ENCODE measurements at regions not wholly inside any gene's neighbourhood (a gene's known extent, or its start where the extent isn't known, plus 50 kb on each side); places are given as distances from the start of the nearest gene placed in this dataset.

DNA sequence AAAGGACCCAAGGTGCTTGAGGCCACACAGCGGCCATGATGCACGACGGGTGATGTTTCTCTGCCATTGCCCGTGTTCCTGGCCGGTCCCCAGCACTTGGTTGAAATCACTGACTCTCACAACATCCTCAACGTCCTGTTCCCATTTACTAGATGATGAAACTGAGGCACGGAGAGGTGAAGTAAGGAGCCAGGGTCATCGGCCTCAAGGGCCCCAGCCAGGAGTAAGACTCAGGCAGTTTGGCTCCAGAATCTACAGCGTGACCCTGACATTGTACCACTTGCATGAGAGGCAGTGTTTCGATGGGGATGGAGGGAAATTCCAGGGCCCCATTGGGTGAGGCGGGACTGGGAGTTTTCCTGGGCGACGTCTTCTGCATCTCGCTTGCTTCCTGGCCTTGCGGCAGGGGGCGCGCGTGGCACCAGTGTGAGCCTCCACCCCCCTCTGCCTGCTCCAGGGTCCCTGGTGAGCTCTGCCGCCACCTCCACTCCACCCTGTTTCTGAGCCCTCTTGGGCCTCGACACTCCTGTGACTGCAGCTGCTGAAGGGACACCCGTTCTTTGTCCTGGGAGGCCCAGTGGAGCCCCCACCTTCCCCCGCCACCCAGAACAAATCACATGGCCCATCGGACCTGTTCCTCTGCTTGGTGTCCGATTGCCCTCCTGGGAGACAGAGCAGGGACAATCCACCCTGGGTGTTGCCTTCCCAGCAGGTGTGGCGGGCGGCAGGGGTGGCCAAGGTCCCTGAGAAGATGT is 133.0 kb upstream of the GSE1 start:
- no peak for DNase-seq
- intact Hi-C loops (cut with DNase I), result no loop called here
- ATAC-seq (ENCODE audit: poor library complexity), result peak; percentile 38

DNA sequence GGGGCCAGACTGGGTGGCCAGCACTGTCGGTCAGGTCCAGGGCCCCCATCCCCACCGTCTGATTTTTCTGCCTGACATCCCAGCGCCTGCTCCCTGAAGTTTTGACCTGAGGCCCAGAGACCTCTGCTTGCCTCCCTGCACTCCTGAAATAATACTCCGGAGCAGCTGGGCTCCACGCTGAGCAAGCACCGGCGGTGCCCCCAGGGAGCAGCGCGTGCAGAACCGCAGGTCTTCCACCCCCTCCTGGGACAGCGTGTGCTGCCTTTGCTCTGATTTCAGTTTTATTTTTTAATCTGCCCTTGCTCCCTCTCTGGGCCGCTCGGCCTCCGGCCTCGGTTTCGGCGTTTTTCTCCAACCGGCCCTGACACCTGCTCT is 132.4 kb upstream of the GSE1 start:
- ATAC-seq (ENCODE audit: poor library complexity) (peak; percentile 12), DNase-seq (no peak)
- intact Hi-C loops (cut with DNase I), result no loop called here

DNA sequence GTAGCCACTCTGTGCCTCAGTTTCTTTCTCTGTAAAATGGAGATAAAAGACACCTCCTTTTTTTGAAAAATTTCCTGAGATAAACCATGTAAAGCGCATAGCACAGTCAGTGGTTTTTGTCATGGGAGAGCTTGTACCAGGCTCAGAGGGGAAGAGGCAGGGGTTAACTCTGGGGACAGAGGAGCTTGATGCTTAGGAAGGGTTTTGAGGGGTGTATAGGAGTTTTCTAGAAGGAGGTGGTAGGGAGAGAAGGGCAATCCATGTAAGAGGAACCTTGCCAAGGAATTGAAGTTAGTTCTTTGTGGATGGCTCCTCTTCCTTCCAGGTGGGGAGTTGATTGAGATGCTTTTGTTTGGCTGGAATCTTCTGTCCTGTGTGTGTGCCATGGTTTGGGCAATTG is 131.9 kb upstream of the GSE1 start:
- ATAC-seq (ENCODE audit: poor library complexity) (no peak), DNase-seq (no peak)
- intact Hi-C loops (cut with DNase I), result no loop called here

DNA sequence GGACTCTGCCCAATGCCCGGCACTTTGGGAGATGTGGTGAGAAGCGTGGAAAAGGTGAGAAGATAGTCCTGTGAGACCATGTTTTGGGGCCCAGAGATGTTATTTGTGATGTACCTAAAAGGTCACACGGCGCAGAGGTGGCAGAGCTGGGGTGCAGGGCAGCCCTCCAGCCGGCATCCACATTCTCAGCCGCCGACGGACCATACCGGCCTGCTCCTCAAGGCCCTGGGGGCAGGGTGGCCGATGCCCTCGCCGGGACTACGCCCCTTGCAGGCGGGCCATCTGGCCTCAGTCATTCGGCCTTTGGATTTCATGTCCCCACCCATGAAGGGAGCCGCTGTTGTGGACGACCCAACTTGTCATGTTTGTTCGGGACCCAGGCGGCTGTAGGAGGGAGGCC is 131.4 kb upstream of the GSE1 start:
- no peak for ATAC-seq (ENCODE audit: poor library complexity)
- no peak for DNase-seq
- intact Hi-C loops (cut with DNase I), result no loop called here

DNA sequence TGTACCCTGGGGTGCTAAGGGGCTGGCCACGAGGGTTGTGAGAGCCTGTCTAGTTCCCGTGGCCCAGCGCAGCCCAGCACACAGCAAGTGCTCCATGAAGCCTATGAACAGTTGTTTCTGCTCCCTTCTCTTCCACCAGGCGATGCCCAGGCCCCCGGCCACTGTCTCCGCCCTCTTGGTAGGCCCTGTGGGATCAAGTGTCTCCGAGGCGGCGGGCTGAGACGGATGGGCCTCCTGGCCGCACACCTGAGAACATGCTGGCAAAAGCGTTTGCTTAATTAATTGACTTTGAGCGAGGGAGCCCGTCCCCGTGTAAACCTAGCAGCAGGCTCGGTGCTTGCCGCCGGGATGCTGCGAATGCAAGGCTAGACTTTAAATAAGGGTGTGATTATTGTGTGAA is 129.7 kb upstream of the GSE1 start:
- intact Hi-C loops (cut with DNase I), result no loop called here
- no peak for DNase-seq
- no peak for ATAC-seq (ENCODE audit: poor library complexity)

DNA sequence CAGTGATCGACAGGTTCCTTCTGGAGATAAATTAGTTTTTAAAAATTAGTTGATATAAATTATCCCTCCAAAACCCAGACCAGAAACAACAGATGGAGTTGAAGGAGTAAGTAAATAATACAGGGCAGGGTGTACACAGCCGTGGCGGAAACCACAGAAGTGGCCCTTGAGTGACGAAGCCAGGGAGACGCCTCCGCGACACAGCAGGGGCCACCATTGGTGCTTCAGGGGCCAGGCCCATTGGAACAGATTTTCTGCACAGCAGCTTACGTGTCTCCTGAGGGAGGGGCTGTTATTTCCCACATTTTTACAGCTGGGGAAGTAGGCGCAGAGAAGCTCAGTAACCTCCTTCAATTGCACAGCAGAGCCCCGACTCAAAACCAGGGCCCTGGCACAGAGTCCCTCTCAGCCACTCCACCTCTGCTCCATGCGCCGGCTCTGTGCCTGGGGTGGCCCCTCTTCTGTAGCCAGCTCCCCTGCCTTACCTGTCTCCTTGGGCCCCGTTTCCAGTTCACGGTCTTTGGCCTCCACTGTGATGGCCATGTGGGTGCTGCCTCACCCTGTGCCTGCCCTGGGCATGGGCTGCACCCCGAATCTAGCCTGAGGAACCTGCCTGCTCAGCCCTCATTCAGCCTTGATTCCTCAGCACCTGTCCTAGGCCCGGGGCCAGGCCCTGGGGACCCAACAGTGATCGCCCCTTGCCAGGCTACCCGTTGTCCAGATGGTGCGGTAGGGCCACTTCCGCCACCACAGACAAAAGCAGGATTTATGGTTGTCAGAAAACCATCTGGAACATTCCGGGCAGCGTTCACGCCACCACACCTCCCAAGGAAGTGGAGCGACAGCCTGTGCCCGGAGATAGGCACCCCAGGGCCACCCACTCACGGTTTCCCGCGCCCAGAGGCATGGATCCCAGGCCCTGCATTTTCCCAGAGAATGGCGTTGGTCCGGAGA is 128.5 kb upstream of the GSE1 start:
- no peak for DNase-seq

DNA sequence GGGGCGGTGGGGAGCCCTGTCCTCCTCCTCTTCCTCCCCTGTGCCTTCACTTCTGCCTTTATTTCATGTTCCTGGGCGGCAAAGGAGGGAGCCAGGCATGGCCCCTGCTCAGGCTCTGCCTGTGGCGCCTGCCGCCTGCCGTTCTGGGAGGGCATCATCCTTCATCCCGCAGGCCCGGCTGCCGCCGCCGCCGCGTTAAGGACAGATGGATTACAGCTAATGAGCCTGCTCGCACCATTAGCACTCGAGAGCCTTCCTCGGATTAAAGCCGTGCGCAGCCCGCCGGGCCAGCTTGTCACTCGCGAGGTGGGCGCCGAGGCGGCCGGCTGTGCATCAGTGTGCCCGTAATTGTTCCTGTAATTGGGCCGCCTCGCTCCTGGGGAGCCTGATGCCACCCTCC is 127.7 kb upstream of the GSE1 start:
- intact Hi-C loops (cut with DNase I), result no loop called here
- ATAC-seq (ENCODE audit: poor library complexity), result no peak
- DNase-seq, result no peak

More for the DNA sequence above, 128.5 kb upstream of the GSE1 start:
- no peak for ATAC-seq (ENCODE audit: poor library complexity)
- intact Hi-C loops (cut with DNase I), result no loop called here

DNA sequence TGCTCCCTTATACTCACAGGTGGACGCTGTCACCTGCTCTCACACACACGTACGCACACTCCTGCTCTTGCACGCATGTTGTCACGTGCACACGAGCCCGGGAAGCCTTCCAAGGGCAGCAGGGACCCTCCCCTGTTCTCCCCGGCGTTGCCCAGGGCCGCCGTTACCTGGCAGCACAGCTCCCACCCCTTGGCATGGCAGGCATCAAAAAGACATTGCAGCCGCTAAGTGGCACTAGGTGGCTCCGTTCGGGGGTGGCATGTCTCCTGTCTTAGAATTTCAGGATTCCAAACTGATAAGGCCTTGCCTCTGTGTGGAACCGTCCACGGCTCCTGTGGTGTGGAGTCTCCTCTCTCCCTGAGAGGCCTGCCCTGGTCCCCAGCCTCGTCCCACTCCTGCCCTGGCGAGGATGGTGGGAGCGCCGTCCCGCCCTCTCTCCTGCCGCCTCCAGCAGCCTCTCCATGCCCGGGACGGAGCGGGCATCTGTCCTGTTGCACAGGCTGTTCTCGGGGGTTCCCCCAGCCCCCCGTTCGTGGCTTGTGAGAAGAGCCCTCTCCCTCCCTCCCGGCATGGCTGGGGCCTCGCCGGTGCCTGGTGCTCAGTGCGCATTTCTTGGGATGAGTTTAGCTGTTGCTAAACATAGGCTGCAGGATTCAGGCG is 126.7 kb upstream of the GSE1 start:
- ATAC-seq (ENCODE audit: poor library complexity) (peak; percentile 37), DNase-seq (no peak)
- intact Hi-C loops (cut with DNase I), result no loop called here

DNA sequence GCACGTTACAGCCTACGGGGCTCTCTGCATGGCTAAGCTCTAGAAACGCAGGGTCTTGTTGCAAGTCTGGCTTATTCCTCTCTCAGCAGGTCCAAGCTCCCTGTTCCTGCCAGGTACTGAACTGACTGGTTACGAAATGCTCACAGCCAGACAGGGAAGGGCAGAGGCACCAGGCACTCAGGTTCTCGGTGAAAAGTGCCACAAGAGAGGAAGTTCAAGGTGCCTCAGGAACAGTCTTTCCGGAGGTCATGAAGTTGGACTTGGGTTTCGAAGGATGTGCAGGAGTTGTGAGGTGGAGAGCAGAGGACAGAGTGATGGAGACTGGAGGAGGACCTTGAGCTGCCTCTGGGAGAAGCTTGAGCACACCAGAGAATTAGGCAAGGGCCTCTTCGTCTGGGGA is 124.7 kb upstream of the GSE1 start:
- DNase-seq, result no peak
- intact Hi-C loops (cut with DNase I), result no loop called here
- no peak for ATAC-seq (ENCODE audit: poor library complexity)

DNA sequence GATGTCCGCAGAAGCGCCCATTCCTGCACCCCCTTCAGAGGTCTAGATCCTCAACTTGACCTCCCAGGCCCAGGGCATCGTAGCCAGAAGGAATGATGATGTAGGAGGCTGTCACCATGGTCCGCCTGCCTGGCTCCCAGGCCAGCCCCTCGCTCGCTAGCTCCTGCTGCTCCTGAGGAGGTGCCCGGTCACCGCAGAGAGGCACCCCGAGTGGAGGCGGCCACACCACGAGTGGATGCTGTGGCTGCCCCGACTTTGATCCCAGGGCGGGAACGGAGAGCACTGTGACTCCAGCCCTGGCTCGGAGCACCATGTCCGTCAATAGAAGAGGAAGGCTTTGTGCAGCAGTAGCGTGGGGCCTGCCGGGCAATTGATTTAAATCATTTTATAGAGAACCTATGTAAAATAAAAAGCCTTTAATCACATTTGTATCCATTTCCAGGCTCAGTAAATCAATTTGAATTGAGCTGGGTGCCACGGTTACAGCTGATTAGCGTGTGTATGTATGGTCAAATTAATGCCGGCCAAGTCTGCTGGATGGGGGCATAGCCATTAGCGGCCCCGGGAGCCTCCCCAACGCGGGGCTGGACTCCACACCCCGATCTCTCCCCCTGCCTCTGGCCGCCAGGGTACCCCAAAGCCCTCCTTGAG is 122.6 kb upstream of the GSE1 start:
- intact Hi-C loops (cut with DNase I), result no loop called here
- no peak for DNase-seq
- no peak for ATAC-seq (ENCODE audit: poor library complexity)

DNA sequence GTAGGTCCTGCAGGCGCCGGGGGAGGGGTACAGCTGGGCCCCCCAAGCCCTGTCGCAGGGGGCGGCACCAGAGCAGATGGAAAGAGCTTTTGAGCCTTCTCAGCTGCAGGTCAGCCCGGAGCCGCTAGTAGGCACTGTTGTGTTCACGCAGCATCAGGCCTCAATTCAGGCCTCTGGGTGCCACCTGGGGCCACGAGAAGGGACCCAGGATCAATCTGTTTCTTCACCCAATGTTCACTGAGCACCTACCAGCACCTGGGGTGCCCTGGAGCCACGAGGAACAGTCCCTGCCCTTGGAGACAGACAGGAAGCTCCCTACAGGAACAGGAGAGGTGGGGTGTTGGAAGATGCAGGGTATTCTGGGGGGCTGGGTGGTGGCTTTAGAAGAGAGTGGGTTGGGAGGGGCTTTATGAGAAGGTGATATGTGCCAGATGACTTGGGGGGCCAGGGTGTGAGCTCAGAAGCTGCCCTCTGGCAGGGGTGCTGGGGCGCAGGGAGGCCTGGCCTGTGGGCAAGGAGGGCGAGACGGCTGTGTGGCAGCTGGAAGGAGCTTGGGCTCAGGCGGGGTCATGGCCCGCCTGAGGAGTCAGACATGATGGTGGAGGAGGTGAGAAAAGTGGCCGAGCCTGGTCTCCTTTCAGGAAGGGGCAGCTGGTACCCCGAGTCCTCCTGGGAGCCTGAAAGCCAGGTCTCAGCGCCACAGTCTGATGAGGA is 121.9 kb upstream of the GSE1 start:
- intact Hi-C loops (cut with DNase I), result no loop called here
- ATAC-seq (ENCODE audit: poor library complexity) (no peak), DNase-seq (no peak)

DNA sequence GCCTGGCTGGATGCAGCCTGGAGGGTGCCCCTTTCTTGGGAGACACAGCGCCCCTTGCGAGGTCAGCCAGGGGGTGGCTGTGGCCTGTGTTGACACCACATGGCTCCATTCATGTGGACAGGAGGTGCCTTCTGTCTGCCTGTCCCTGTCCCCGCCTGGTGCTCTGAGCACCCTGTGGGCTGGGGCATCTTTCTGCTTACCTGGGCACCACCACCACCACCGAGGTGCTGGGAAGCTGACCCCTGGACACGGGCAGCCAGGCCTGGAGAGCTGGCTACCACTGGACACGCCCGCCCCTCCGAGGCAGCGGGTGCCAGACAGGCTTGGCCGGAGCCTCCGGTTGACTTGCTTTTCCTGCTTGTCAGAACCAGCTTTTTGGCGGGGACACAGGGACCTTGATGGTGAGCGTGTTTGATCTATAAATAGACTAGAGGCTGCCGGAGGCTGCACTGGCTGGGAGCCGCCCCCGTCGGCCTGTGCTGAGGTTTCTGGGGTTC is 121.3 kb upstream of the GSE1 start:
- intact Hi-C loops (cut with DNase I), result no loop called here
- ATAC-seq (ENCODE audit: poor library complexity) (peak; percentile 94), DNase-seq (peak; percentile 84)

DNA sequence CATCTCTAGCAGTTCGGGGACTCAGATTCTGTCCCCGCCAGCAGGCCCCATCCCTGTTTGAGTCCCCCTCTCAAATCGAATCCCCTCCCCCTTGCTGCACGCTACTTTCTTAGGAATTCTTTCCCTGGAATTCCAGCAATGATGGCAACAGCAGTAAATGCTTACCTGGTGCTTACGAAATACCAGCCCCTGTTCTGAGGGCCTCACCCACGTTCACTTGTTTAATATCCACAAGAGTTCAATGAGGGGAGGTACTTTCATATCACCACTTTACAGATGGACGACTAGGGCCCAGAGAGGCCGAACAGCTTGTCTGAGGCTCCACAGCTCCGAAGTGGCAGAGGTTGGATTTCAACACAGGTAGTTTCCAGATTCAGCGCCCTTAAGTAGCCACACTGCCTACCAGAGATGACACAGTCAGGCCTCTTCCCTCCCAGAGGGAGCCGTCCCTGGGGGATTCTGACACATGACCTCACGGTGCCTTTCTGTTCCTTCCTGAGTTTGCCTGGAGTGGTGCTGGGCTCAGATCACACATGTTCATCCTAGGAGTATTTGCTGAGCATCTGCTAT is 120.7 kb upstream of the GSE1 start:
- DNase-seq (no peak), ATAC-seq (ENCODE audit: poor library complexity) (peak; percentile 3)
- intact Hi-C loops (cut with DNase I), result no loop called here

DNA sequence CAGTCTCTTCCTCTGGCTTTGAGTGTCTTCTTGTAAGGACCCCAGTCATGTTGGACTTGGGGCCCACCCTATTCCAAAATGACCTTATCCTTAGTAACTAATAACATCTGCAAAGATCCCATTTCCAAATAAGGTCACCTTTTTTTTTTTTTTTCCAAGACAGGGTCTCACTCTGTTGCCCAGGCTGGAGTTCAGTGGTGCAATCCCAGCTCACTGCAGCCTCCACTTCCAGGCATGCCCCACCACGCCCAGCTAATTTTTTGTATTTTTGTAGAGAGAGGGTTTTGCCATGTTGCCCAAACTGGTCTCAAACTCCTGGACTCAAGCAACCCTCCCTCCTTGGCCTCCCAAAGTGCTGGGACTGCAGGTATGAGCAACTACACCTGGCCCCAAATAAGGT is 118.8 kb upstream of the GSE1 start:
- DNase-seq, result no peak
- intact Hi-C loops (cut with DNase I), result no loop called here

DNA sequence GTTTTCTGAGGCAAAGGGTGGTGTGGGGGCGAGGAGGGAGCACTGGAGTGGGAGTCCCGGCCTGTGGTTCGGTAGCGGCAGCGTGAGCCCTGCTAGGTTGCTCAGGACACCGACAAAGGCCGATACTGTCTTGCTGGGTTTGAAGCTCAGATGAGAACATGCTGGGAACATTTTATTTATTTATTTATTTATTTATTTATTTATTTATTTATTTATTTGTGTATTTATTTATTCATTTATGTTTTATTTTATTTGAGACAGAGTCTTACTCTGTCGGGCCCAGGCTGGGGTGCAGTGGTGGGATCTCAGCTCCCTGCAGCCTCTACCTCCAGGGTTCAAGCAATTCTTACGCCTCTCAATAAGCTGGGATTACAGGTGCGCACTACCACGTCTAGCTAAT is 117.9 kb upstream of the GSE1 start:
- no peak for DNase-seq
- ATAC-seq (ENCODE audit: poor library complexity), result no peak
- intact Hi-C loops (cut with DNase I), result no loop called here

More for the DNA sequence above, 118.8 kb upstream of the GSE1 start:
- no peak for ATAC-seq (ENCODE audit: poor library complexity)

DNA sequence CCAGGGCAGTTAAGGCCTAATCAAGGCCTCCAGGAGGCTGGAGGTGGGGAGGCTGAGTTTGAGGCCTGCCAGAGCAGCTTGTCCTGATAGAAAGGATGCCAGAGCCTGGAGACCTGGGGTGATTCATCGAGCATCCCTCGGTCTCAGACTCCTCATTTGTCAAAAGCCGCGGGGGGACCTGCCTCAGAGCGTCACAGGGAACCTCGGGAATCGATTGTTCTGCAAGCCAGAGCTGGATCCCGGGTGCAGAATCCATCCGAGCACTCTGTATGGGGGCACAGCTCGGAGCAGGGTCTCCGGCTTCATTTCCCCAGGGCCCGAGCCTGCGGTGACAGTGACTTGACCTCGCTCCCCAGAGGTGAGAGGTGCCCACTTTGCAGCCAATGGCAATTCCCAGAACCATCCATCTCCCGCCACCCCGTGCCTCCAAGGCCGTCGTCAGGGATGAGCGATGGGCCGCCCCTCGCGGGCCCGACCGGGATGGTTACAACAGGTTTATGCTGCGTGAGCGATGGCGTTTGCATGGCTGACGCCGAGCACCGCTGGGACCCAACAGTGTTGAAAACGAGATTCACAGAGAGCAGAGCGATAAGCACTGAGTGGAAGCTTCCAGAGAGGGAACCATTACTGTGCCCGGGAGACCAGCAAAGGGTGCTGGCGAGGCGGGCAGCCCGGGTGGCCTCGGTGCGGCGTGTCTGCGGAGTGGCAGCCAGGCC is 117.1 kb upstream of the GSE1 start:
- no peak for ATAC-seq (ENCODE audit: poor library complexity)
- intact Hi-C loops (cut with DNase I), result no loop called here
- no peak for DNase-seq

DNA sequence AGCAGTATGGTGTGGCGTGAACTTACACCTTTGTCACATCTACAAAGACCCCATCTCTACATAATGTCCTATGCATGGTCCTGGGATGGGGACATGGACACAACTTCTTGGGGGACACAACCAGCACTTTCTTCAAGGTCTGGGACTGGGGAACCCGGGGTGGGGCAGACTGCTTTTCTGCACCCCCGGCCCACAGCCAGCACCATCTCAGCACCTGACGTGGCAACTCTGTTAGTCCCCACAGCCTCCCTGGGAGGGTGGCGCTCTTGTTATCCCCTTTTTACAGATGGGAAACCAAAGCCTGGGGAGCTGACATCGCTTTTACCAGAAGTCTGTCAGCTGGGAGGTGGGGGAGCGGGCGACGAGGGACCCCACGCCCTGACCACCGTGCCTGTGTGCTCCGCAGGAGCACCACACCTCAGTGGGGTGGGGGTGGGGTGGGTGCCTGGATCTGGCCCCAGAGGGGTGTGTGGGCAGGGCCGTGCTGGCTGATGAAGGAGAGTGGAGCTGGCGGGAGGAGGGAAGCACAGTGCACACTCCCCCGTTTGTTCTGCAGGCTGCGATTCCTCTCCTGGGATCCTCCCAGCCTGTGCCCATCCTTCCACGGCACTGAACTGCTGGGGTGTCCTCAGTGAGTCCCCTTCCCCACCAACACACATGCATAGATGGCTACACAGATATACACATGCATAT is 115.4 kb upstream of the GSE1 start:
- intact Hi-C loops (cut with DNase I), result no loop called here
- DNase-seq (no peak), ATAC-seq (ENCODE audit: poor library complexity) (no peak)
